GM12878 (cell line): ENCODE measurements at regions not wholly inside any gene's neighbourhood (a gene's known extent, or its start where the extent isn't known, plus 50 kb on each side); places are given as distances from the start of the nearest gene placed in this dataset.

Experiments
- ATF3 ChIP-seq: IDR thresholded peaks from 2 replicates; pipeline ENCODE4 v1.6.1; 2011; ENCODE audit warnings: low read depth, mild to moderate bottlenecking, low read length, moderate library complexity, borderline replicate concordance; ENCODE audit errors: extremely low read depth
- CREM ChIP-seq: IDR thresholded peaks from 2 replicates; pipeline ENCODE4 v1.6.1; 2014; ENCODE audit warnings: antibody characterized with exemption, low read depth
- CTCF ChIP-seq, 3 experiments: IDR thresholded peaks in 2 of 3; conservative IDR thresholded peaks in 1 of 3; 2 replicates each; pipeline ENCODE4 v1.5.1; 2011; ENCODE audit warnings: low read depth in 3 of 3, low read length in 3 of 3, mild to moderate bottlenecking in 3 of 3, control low read depth in 2 of 3, moderate library complexity in 2 of 3, inconsistent platforms in 1 of 3, mixed read lengths in 1 of 3; ENCODE audit not compliant: control insufficient read depth in 2 of 3, insufficient read depth in 1 of 3; ENCODE audit errors: extremely low read depth in 1 of 3
- LARP7 ChIP-seq: fragments of 450-650 bp; IDR thresholded peaks from 2 replicates; pipeline ENCODE4 v1.6.1; 2017; ENCODE audit warnings: mild to moderate bottlenecking
- NFXL1 ChIP-seq: fragments of 450-650 bp; IDR thresholded peaks from 2 replicates; pipeline ENCODE4 v1.6.1; 2017; ENCODE audit warnings: antibody characterized with exemption, mild to moderate bottlenecking, borderline replicate concordance
- TCF7 ChIP-seq: IDR thresholded peaks from 2 replicates; pipeline ENCODE4 v1.6.1; 2014; ENCODE audit warnings: antibody characterized with exemption, borderline replicate concordance

- TF ChIP-seq TCF7 (no peak), LARP7 (no peak), CREM (no peak), NFXL1 (no peak), ATF3 (no peak), CTCF (IDR thresholded peaks at IDR 0.05 in 2 of 3, conservative IDR thresholded peaks at IDR 0.05 in 1 of 3; ENCODE audit: control insufficient read depth in 2 of 3, extremely low read depth in 1 of 3, insufficient read depth in 1 of 3, low read depth in 3 of 3, low read length in 3 of 3) (no peak)
Observed at GRCh38 chr5:30608501-30608900, 585.0 kb upstream of the CDH6 start.
